ENCODE measurements at regions not wholly inside any gene's neighbourhood (a gene's known extent, or its start where the extent isn't known, plus 50 kb on each side); places are given as distances from the start of the nearest gene placed in this dataset.

GRCh38 chr17:12528036-12528435, 137.7 kb upstream of the MYOCD start:
- no peak for TF ChIP-seq CTCF (IDR thresholded peaks at IDR 0.05)
- no peak for TF ChIP-seq POLR2A (IDR thresholded peaks at IDR 0.05)
- TF ChIP-seq POLR2AphosphoS5 (IDR thresholded peaks at IDR 0.05): no peak
